Embryonic facial prominence (tissue), 1 donor: ENCODE measurements at regions not wholly inside any gene's neighbourhood (a gene's known extent, or its start where the extent isn't known, plus 50 kb on each side); places are given as distances from the start of the nearest gene placed in this dataset.

Source experiments
- DNase-seq: peaks from one replicate; pipeline ENCODE4 v3.0.0-alpha.2; 2016; ENCODE audit errors: extremely low spot score

GRCh38 chr2:156164091-156164720 is 168.3 kb downstream of the NR4A2 start:
- no peak for DNase-seq

GRCh38 chr2:156158808-156159207 is 173.7 kb downstream of the NR4A2 start:
- no peak for DNase-seq

DNA sequence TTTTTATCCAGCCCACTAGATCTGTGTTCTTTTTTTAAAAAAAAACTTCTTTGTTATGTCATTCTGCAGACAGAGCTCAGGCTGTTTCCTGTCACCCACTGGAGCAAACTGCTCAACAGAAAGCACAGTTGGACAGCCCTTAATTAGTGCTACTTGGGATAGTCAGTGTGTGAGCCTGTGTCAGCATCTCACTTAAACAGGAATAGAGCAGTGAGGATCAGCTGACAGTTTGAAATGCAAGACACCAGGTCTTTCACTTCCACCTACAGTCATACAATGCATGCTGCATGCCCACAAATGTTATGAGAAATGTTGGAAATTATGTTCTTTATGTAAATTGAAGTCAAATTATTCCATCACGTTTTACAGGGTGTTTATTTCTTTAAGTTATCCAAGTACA is 174.9 kb downstream of the NR4A2 start:
- no peak for DNase-seq

DNA sequence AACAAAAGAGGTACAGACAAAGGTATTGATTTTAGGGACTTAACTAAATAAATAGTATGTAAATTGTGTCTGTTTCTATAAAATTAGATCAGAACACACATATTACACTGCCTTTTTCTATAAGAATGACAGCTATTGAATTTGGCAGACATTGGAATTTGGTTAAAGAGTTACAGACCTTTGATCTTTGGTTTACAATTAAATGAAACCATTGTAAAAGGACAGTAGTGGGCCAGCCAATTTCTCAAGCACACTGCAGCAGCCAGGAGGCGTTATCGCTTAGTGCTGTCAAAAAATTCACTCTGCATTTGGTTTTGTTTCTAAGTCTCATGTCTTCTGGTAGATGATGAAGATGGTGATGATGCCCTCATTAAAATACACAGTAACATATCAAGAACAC is 175.9 kb downstream of the NR4A2 start:
- no peak for DNase-seq

DNA sequence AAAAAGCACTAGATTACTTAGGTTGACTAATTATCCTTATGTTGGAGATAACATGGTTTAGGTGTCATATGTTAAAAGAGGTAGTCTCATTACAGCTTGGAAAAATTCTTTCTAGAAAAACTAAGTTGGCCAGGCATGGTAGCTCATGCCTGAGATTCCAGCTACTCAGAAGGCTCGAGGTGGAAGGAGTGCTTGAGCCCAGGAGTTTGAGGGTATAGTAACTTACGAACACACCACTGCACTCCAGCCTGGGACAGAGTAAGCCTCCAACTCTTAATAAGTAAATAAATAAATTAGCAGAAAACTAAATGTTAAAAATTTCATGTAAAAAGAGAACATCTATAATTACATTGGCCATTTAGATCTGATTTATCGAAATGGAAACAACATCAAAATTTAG is 177.2 kb downstream of the NR4A2 start:
- DNase-seq = no peak

DNA sequence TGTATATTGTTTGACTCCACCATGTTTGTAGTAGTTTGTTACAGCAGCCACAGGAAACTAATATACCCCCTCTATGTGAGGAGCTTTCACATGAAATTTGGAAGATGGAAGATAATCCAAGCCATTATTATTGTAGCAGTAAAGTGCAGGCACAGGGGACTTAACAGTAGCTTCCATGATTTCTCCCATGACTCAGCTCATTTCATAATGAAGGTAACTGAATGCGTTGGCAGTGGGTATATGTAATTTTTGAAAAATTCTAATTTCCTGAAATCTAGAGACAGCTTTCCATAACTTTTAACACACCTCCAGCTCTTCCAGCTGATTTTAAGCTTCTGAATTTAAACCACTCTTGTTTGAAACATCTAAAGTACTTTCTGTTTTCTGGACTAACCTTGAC is 181.2 kb downstream of the NR4A2 start:
- no peak for DNase-seq

GRCh38 chr2:156147594-156148330 is 184.8 kb downstream of the NR4A2 start:
- no peak for DNase-seq

- DNase-seq = no peak
Observed at GRCh38 chr2:156145976-156146375, 186.5 kb downstream of the NR4A2 start.

GRCh38 chr2:156145469-156145868 is 187.1 kb downstream of the NR4A2 start:
- no peak for DNase-seq

GRCh38 chr2:156136566-156136965 is 196.0 kb downstream of the NR4A2 start:
- DNase-seq = no peak

- no peak for DNase-seq
Observed at GRCh38 chr2:156134887-156135286, 197.6 kb downstream of the NR4A2 start.

- no peak for DNase-seq
Observed at GRCh38 chr2:156132941-156133340, 199.6 kb downstream of the NR4A2 start.

GRCh38 chr2:156132130-156132529 is 200.4 kb downstream of the NR4A2 start:
- no peak for DNase-seq

GRCh38 chr2:156129227-156129626 is 203.3 kb downstream of the NR4A2 start:
- DNase-seq = no peak

GRCh38 chr2:156125018-156125417 is 207.5 kb downstream of the NR4A2 start:
- no peak for DNase-seq

GRCh38 chr2:156124458-156124857 is 208.1 kb downstream of the NR4A2 start:
- no peak for DNase-seq

- no peak for DNase-seq
Observed at GRCh38 chr2:156118753-156119416, 213.6 kb downstream of the NR4A2 start.

- no peak for DNase-seq
Observed at GRCh38 chr2:156116113-156116512, 216.4 kb downstream of the NR4A2 start.

DNA sequence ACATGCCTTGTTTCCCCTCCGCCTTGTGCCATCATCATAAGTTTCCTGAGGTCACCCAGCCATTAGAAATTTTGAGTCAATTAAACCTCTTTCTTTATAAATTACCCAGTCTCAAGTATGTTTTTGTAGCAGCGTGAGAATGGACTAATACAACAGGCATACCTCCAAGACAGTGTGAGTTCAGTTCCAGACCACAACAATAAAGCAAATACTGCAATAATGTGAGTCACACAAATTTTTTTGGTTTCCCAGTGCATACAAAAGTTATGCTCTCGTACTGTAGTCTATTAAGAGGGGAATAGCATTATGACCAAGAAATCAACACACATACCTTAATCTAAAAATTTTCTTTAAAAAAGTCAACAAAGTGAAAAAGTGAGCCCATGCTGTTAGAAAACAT is 217.2 kb downstream of the NR4A2 start:
- DNase-seq = no peak

- no peak for DNase-seq
Observed at GRCh38 chr2:156112323-156112722, 220.2 kb downstream of the NR4A2 start.

DNA sequence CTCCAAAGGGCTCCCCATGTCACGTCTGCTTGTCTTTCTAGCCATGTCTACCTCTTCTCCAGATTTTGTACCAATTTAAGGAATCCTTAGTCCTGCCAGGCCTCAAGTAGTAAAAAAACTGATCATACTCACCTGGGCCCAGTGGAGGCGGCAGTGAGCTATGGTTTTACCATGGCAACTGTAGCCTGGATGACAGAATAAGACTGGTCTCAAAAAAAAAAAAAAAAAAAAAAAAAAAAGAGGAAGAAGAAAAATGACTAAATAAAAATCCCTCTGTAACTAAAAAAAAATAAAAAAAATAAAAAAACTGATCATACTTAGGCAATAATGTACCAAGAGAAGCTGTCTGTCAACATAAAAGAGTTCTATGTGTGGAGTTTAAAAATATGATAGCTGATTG is 221.6 kb downstream of the NR4A2 start:
- DNase-seq = no peak

GRCh38 chr2:156099382-156099781 is 233.1 kb downstream of the NR4A2 start:
- DNase-seq = no peak

DNA sequence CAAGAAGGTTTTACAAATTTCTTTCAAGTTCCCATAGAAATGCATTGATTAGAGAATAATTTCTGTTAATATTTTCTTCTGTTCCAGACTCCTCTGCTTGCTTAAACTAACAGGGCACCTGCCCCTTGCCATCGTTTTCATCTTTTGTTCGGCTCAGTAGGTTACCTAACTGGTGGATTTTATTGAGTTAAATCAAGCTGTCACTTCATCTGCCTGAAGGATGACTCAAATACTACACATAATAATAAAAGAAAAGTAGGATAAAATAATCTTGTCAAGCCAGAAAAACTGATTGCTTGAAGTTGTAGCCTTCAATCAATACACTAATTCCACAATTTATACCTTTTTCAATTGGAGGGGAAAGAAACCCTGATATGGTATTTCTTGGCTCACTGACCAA is 234.0 kb downstream of the NR4A2 start:
- DNase-seq = no peak
